ENCODE measurements at regions not wholly inside any gene's neighbourhood (a gene's known extent, or its start where the extent isn't known, plus 50 kb on each side); places are given as distances from the start of the nearest gene placed in this dataset.
A peak's percentile ranks its signal among the peaks of the same experiment; 100 is the strongest.
"Not testable (repeated sequence)": the region's sequence is repeated elsewhere in the genome, so short reads cannot be mapped to it uniquely, and the experiment has no call there.

DNA sequence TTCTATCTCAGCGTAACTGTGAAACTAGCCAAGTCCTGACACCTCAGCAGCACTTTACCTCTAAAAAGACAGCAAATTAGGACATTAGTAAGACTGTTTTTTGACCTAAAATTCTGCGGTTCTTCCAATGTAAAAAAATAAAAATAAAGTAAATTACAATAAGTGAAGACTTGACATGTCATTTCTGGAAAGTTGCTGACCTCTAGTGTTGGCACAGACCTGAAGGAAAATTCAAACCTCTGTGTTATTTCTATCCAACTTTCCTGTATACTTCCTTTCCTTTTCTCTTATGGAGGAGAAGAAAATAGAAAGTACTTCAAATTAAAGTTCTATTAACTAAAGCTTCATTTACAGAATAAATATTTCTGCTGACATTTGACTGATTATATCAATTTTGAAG, 110.6 kb downstream of the TMEM182 start:
- H4K8ac ChIP-seq (replicated peaks; ENCODE audit: insufficient read length, low read depth, low read length), result no peak overlapping the region
- no peaks in the 10 kb centered on the region for H3K27me3 ChIP-seq (ENCODE audit: insufficient read depth, low read length)
- no peak overlapping the region for H3K23ac ChIP-seq (ENCODE audit: insufficient read length, low read depth, low read length)
- no peaks in the 10 kb centered on the region for H3K9me3 ChIP-seq (ENCODE audit: control insufficient read depth, low read depth, low read length)
- H2AFZ ChIP-seq (ENCODE audit: low read length), result no peak overlapping the region
- H3K23me2 ChIP-seq (ENCODE audit: insufficient read length, low read depth, low read length, poor library complexity, severe bottlenecking), result no peaks in the 10 kb centered on the region
- no peak overlapping the region for H2BK12ac ChIP-seq (ENCODE audit: insufficient read length, low read depth, low read length)
- H4K20me1 ChIP-seq (ENCODE audit: control insufficient read depth, insufficient read depth, insufficient read length), result no peaks in the 10 kb centered on the region
- no peak overlapping the region for H3K14ac ChIP-seq (ENCODE audit: insufficient read depth, low read length)
- no peak overlapping the region for H3K4me2 ChIP-seq (ENCODE audit: insufficient read depth, insufficient read length, low read length)
- H3K36me3 Mint-ChIP-seq (ENCODE audit: insufficient read depth in 1 of 3, low read depth in 3 of 3), result peaks cover 4 to 5% (median 4%) of the 10 kb centered on the region in 3 experiments; a peak in 5 of 7 replicates
- H3K27ac Mint-ChIP-seq, result no peak overlapping the region
- no peak overlapping the region for H2BK20ac ChIP-seq (ENCODE audit: low read depth, low read length, poor library complexity, severe bottlenecking)
- H2BK5ac ChIP-seq (ENCODE audit: insufficient read length, low read length), result no peak overlapping the region
- no peak overlapping the region for H3K4me3 Mint-ChIP-seq
- TF ChIP-seq, protein P1, sequence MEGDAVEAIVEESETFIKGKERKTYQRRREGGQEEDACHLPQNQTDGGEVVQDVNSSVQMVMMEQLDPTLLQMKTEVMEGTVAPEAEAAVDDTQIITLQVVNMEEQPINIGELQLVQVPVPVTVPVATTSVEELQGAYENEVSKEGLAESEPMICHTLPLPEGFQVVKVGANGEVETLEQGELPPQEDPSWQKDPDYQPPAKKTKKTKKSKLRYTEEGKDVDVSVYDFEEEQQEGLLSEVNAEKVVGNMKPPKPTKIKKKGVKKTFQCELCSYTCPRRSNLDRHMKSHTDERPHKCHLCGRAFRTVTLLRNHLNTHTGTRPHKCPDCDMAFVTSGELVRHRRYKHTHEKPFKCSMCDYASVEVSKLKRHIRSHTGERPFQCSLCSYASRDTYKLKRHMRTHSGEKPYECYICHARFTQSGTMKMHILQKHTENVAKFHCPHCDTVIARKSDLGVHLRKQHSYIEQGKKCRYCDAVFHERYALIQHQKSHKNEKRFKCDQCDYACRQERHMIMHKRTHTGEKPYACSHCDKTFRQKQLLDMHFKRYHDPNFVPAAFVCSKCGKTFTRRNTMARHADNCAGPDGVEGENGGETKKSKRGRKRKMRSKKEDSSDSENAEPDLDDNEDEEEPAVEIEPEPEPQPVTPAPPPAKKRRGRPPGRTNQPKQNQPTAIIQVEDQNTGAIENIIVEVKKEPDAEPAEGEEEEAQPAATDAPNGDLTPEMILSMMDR (conservative IDR thresholded peaks at IDR 0.05), result peak; percentile 50; the same call in 2 of the 3 replicates
- H3K9ac ChIP-seq (ENCODE audit: extremely low read depth, insufficient read length, low read length), result no peak overlapping the region
- no peak overlapping the region for H3T11ph ChIP-seq (ENCODE audit: low read length)
- H4K91ac ChIP-seq (ENCODE audit: insufficient read length, low read depth, low read length), result no peak overlapping the region
- DNase-seq, result no peak
- no peak overlapping the region for H3K27ac ChIP-seq (ENCODE audit: insufficient read length, low read depth, low read length)
- no peak overlapping the region for H3K56ac ChIP-seq (ENCODE audit: insufficient read length, low read depth, low read length)
- H3K4me1 Mint-ChIP-seq, result no peaks in the 10 kb centered on the region
- H4K5ac ChIP-seq (ENCODE audit: insufficient read length, low read depth, low read length), result no peak overlapping the region
- no peaks in the 10 kb centered on the region; the same call in 1 of the 2 replicates for H3K27me3 Mint-ChIP-seq (ENCODE audit: low read depth)
- no peak overlapping the region for H2BK120ac ChIP-seq (ENCODE audit: low read depth, low read length, poor library complexity, severe bottlenecking)
- H3K4ac ChIP-seq (ENCODE audit: low read depth, low read length), result no peak overlapping the region
- H3K18ac ChIP-seq (ENCODE audit: insufficient read length, low read depth, low read length), result no peak overlapping the region
- peaks cover 7 to 8% of the 10 kb centered on the region in 2 experiments; a peak in 4 of 5 replicates for H3K9me3 Mint-ChIP-seq
- H2BK15ac ChIP-seq (ENCODE audit: low read depth, low read length), result no peak overlapping the region
- no peaks in the 10 kb centered on the region for H3K4me1 ChIP-seq (ENCODE audit: insufficient read depth, low read length)
- no peaks in the 10 kb centered on the region for H3K79me2 ChIP-seq (ENCODE audit: insufficient read depth, low read length)
- WGBS (ENCODE audit: extremely low coverage, insufficient read length, low lambda C conversion rate), result no CpG with 5 or more reads among the region's 2 CpGs
- no peak overlapping the region for H2AK5ac ChIP-seq (ENCODE audit: insufficient read length, low read length)
- H3K79me1 ChIP-seq (ENCODE audit: insufficient read depth, low read depth, low read length, poor library complexity, severe bottlenecking), result no peaks in the 10 kb centered on the region

DNA sequence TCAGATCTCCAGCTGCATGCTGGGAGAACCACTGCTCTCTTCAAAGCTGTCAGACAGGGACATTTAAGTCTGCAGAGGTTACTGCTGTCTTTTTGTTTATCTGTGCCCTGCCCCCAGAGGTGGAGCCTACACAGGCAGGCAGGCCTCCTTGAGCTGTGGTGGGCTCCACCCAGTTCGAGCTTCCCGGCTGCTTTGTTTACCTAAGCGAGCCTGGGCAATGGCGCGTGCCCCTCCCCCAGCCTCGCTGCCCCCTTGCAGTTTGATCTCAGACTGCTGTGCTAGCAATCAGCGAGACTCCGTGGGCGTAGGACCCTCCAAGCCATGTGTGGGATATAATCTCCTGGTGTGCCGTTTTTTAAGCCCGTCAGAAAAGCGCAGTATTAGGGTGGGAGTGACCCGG, 117.7 kb downstream of the TMEM182 start:
- not testable (repeated sequence) for H3K4me1 Mint-ChIP-seq; H3K27ac ChIP-seq (ENCODE audit: insufficient read length, low read depth, low read length); H3K18ac ChIP-seq (ENCODE audit: insufficient read length, low read depth, low read length); H3K27ac Mint-ChIP-seq; H3K9ac ChIP-seq (ENCODE audit: extremely low read depth, insufficient read length, low read length); H3K79me1 ChIP-seq (ENCODE audit: insufficient read depth, low read depth, low read length, poor library complexity, severe bottlenecking); H3K14ac ChIP-seq (ENCODE audit: insufficient read depth, low read length); H3K27me3 ChIP-seq (ENCODE audit: insufficient read depth, low read length); H4K8ac ChIP-seq (replicated peaks; ENCODE audit: insufficient read length, low read depth, low read length); H3K56ac ChIP-seq (ENCODE audit: insufficient read length, low read depth, low read length); H4K5ac ChIP-seq (ENCODE audit: insufficient read length, low read depth, low read length); H3K9me3 ChIP-seq (ENCODE audit: control insufficient read depth, low read depth, low read length); H2BK120ac ChIP-seq (ENCODE audit: low read depth, low read length, poor library complexity, severe bottlenecking); H2AK5ac ChIP-seq (ENCODE audit: insufficient read length, low read length); H3K23ac ChIP-seq (ENCODE audit: insufficient read length, low read depth, low read length); H3K4ac ChIP-seq (ENCODE audit: low read depth, low read length); H2BK5ac ChIP-seq (ENCODE audit: insufficient read length, low read length); H4K91ac ChIP-seq (ENCODE audit: insufficient read length, low read depth, low read length); H2BK15ac ChIP-seq (ENCODE audit: low read depth, low read length); DNase-seq; H3K4me1 ChIP-seq (ENCODE audit: insufficient read depth, low read length); H3K4me2 ChIP-seq (ENCODE audit: insufficient read depth, insufficient read length, low read length); H3K23me2 ChIP-seq (ENCODE audit: insufficient read length, low read depth, low read length, poor library complexity, severe bottlenecking); H2BK20ac ChIP-seq (ENCODE audit: low read depth, low read length, poor library complexity, severe bottlenecking); H3K79me2 ChIP-seq (ENCODE audit: insufficient read depth, low read length); H3T11ph ChIP-seq (ENCODE audit: low read length); H3K4me3 Mint-ChIP-seq; H2AFZ ChIP-seq (ENCODE audit: low read length); H3K27me3 Mint-ChIP-seq (ENCODE audit: low read depth); H4K20me1 ChIP-seq (ENCODE audit: control insufficient read depth, insufficient read depth, insufficient read length); H2BK12ac ChIP-seq (ENCODE audit: insufficient read length, low read depth, low read length)
- H3K9me3 Mint-ChIP-seq, result peaks cover 33 to 39% of the 10 kb centered on the region in 2 experiments
- no CpG with 5 or more reads among the region's 13 CpGs for WGBS (ENCODE audit: extremely low coverage, insufficient read length, low lambda C conversion rate)
- H3K36me3 Mint-ChIP-seq (ENCODE audit: insufficient read depth in 1 of 3, low read depth in 3 of 3), result peaks cover 13 to 16% (median 15%) of the 10 kb centered on the region in 3 experiments

All from H9 (cell line).